PC-9 (cell line): ENCODE measurements at regions not wholly inside any gene's neighbourhood (a gene's known extent, or its start where the extent isn't known, plus 50 kb on each side); places are given as distances from the start of the nearest gene placed in this dataset.

Experiments
- BruUV-seq: library from RNA; stranded (reverse); fragments of 400-500 nt; replicated peaks from 2 replicates; lab custom pipeline; 2021; lab: Mats Ljungman, UMichigan
- CTCF ChIA-PET: fragments of 300-600 bp; sonication (Branson Sonifier 250); formaldehyde crosslinking; loops from one replicate; lab custom pipeline; 2022; ENCODE audit warnings: antibody characterized with exemption; lab: Charles Lee
- POLR2A ChIA-PET: fragments of 300-600 bp; sonication (Branson Sonifier 250); formaldehyde crosslinking; loops from one replicate; lab custom pipeline; 2022; ENCODE audit warnings: antibody characterized with exemption; ENCODE audit not compliant: unreplicated experiment; lab: Charles Lee
- DNase-seq, 2 experiments: peaks; one replicate each; pipeline versions ENCODE4 v3.0.0 to v3.0.0-alpha.2; 2015 to 2022; ENCODE audit warnings: mixed read lengths in 1 of 2
- H2AFZ ChIP-seq: fragments of 200-600 bp; sonication (generic); 2 replicates; pipeline ENCODE4 v1.8.1; 2017; ENCODE audit warnings: antibody characterized with exemption
- H3F3A ChIP-seq: fragments of 200-600 bp; sonication (generic); 2 replicates; pipeline ENCODE4 v1.8.1; 2017; ENCODE audit warnings: antibody characterized with exemption, mild to moderate bottlenecking, low read depth; ENCODE audit not compliant: insufficient read depth
- H3K27ac ChIP-seq: fragments of 200-600 bp; sonication (generic); 2 replicates; pipeline ENCODE4 v1.6.1; 2016; ENCODE audit warnings: mixed run types
- H3K27me3 ChIP-seq: fragments of 200-600 bp; sonication (generic); 2 replicates; pipeline ENCODE4 v1.6.1; 2016; ENCODE audit warnings: low read depth, mixed run types; ENCODE audit not compliant: insufficient read depth
- H3K36me3 ChIP-seq: fragments of 200-600 bp; sonication (generic); 2 replicates; pipeline ENCODE4 v1.6.1; 2016; ENCODE audit warnings: low read depth, mixed run types
- H3K4me1 ChIP-seq: fragments of 200-600 bp; sonication (generic); replicated peaks from 2 replicates; pipeline ENCODE4 v1.6.1; 2016; ENCODE audit warnings: mixed run types; ENCODE audit not compliant: insufficient read depth
- H3K4me2 ChIP-seq: fragments of 200-600 bp; sonication (generic); 2 replicates; pipeline ENCODE4 v1.6.1; 2017; ENCODE audit warnings: mixed run types
- H3K4me3 ChIP-seq: fragments of 200-600 bp; sonication (generic); 2 replicates; pipeline ENCODE4 v1.6.1; 2016; ENCODE audit warnings: mixed run types
- H3K79me2 ChIP-seq: fragments of 200-600 bp; sonication (generic); 2 replicates; pipeline ENCODE4 v1.6.1; 2017; ENCODE audit warnings: low read depth, mixed run types
- H3K9me2 ChIP-seq: fragments of 200-600 bp; sonication (generic); 2 replicates; pipeline ENCODE4 v1.8.1; 2017; ENCODE audit warnings: mild to moderate bottlenecking; ENCODE audit not compliant: insufficient read depth
- H3K9me3 ChIP-seq: fragments of 200-600 bp; sonication (generic); 2 replicates; pipeline ENCODE4 v1.8.1; 2016; ENCODE audit warnings: low read depth; ENCODE audit not compliant: insufficient read depth
- H4K20me1 ChIP-seq: fragments of 200-600 bp; sonication (generic); 2 replicates; pipeline ENCODE4 v1.8.1; 2017; ENCODE audit not compliant: insufficient read depth
- EZH2 ChIP-seq: fragments of 200-600 bp; sonication (generic); IDR thresholded peaks from 2 replicates; pipeline ENCODE4 v1.8.0; 2017; ENCODE audit warnings: antibody characterized with exemption, low read depth
- intact Hi-C: fragments of 100-400 bp; cut with micrococcal nuclease; formaldehyde crosslinking; loops from one replicate; pipeline ENCODE4 v1.10.0; 2022; ENCODE audit not compliant: unreplicated experiment
- TF ChIP-seq, protein P1 (sequence below): fragments of 200-600 bp; sonication (generic); conservative IDR thresholded peaks from 2 replicates; pipeline ENCODE4 v1.6.1; 2017; ENCODE audit warnings: mixed run types, antibody characterized with exemption, mild to moderate bottlenecking, moderate library complexity

DNA sequence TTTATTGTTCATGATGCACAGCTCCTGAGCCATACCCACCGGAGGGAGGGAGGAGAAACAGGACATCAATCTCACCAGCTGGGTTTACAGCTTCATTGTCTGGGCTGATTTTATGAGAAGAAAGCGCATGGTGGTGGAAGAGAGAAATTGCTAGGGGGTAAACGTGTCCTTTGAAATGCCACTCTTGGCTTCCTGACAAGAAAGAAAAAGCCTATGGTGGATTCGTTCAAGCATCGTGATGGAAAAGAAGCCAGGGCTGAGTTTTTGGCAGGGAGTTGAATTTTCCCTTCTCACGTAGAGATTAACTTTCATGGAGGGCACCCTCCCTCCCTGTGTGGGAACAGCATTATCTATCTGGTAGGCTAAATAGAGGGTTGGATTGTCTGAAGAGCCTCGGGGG lies 502.0 kb downstream of the SLC4A3 start:
- no peak overlapping the region for H3K4me3 ChIP-seq
- H3K9me2 ChIP-seq, result no peaks in the 10 kb centered on the region
- no peak overlapping the region for H3K27ac ChIP-seq
- ChIA-PET POLR2A (no interaction called here), CTCF (no interaction called here)
- intact Hi-C loops, result no loop called here
- H2AFZ ChIP-seq, result no peak overlapping the region
- H4K20me1 ChIP-seq, result no peaks in the 10 kb centered on the region
- no peak for DNase-seq
- H3K4me1 ChIP-seq, result peaks cover 15% of the 10 kb centered on the region
- no peaks in the 10 kb centered on the region for H3K27me3 ChIP-seq
- H3F3A ChIP-seq, result peaks cover 14% of the 10 kb centered on the region
- no peaks in the 10 kb centered on the region for H3K36me3 ChIP-seq
- no peaks in the 10 kb centered on the region for H3K79me2 ChIP-seq
- H3K4me2 ChIP-seq, result no peak overlapping the region
- no peaks in the 10 kb centered on the region for H3K9me3 ChIP-seq
- no TSS peak for BruUV-seq
- TF ChIP-seq, protein P1, sequence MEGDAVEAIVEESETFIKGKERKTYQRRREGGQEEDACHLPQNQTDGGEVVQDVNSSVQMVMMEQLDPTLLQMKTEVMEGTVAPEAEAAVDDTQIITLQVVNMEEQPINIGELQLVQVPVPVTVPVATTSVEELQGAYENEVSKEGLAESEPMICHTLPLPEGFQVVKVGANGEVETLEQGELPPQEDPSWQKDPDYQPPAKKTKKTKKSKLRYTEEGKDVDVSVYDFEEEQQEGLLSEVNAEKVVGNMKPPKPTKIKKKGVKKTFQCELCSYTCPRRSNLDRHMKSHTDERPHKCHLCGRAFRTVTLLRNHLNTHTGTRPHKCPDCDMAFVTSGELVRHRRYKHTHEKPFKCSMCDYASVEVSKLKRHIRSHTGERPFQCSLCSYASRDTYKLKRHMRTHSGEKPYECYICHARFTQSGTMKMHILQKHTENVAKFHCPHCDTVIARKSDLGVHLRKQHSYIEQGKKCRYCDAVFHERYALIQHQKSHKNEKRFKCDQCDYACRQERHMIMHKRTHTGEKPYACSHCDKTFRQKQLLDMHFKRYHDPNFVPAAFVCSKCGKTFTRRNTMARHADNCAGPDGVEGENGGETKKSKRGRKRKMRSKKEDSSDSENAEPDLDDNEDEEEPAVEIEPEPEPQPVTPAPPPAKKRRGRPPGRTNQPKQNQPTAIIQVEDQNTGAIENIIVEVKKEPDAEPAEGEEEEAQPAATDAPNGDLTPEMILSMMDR, result no peak
- no peak for TF ChIP-seq EZH2

DNA sequence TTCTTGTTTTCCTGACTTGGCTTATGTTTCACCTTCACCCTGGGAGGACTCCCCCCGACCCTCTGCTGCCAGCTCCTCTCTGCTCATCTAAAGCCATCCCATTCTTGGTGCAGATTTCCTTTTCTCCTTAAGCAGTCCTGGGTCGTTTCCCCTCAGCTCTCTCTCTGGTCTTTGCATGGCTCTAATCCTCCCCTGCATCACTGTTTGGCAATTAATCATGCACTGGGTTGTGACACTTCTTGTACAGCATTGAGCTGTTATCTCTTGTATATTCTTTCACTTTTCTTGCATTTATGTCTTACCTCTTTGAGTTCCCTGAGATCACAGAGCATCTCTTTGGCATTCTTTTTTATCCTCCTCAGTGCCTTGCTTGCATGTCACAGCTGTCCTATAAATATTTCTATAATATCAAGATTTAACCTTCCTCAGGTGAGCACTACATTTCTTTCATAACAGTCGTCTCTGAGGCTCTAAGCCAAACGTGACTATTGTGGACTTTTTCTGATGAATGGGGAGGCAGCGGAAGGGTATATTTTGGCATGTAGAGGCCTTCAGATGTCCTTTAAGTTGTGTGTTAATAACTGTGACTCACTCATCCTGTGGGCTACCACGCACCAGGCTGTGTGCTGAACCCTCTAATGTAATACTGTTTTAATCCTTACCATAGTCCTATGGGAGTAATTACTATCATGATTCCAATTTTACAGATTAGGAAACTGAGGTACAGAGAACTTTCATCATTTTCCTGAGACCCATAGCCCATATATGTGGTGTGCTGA lies 507.5 kb downstream of the SLC4A3 start:
- no peak overlapping the region for H3K4me2 ChIP-seq
- TF ChIP-seq EZH2, result no peak
- TF ChIP-seq, protein P1, result no peak
- no peaks in the 10 kb centered on the region for H3K36me3 ChIP-seq
- no TSS peak for BruUV-seq
- intact Hi-C loops, result no loop called here
- H2AFZ ChIP-seq, result no peak overlapping the region
- ChIA-PET POLR2A (no interaction called here), CTCF (no interaction called here)
- H3K4me3 ChIP-seq, result no peak overlapping the region
- H3K27me3 ChIP-seq, result no peaks in the 10 kb centered on the region
- DNase-seq, result no peak
- H3F3A ChIP-seq, result no peaks in the 10 kb centered on the region
- no peaks in the 10 kb centered on the region for H4K20me1 ChIP-seq
- peaks cover 4% of the 10 kb centered on the region; the same call in 1 of the 2 replicates for H3K9me3 ChIP-seq
- no peaks in the 10 kb centered on the region for H3K79me2 ChIP-seq
- no peaks in the 10 kb centered on the region for H3K9me2 ChIP-seq
- no peaks in the 10 kb centered on the region for H3K4me1 ChIP-seq
- no peak overlapping the region for H3K27ac ChIP-seq

DNA sequence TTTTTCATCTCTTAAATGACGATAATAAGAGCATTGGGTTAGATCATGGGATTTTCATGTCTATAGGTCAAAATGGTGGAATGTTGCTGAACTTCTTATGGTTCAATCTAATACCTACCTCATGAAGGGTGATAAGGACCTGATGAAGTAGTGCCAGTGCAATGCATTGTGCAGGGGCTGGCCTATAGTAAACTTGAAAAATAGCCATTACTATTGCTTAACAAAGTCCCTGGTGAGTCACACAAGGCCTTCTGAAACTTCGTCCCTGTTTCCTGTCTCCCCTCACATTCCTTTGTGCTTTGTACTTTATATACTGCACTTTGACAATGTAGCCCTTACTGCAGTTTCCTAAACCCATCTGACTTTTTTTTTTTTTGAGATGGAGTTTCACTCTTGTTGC lies 515.9 kb downstream of the SLC4A3 start:
- no peak overlapping the region for H2AFZ ChIP-seq
- no peak overlapping the region for H3K4me3 ChIP-seq
- no peaks in the 10 kb centered on the region for H3K79me2 ChIP-seq
- H3K4me1 ChIP-seq, result peaks cover 16% of the 10 kb centered on the region
- H3K27ac ChIP-seq, result peak overlapping the region; percentile 58
- peaks cover 12% of the 10 kb centered on the region for H3K9me3 ChIP-seq
- peak; percentile 39 to 77 for DNase-seq
- H4K20me1 ChIP-seq, result no peaks in the 10 kb centered on the region
- TF ChIP-seq, protein P1, result no peak
- no peak for TF ChIP-seq EZH2
- H3K27me3 ChIP-seq, result no peaks in the 10 kb centered on the region
- CTCF ChIA-PET, result no interaction called here
- H3F3A ChIP-seq, result no peaks in the 10 kb centered on the region
- intact Hi-C loops, result loop anchor here (1.0 kb wide), 1 partner anchor 85 kb away; no protein-coding TSS in a partner anchor
- H3K9me2 ChIP-seq, result no peaks in the 10 kb centered on the region
- no TSS peak for BruUV-seq
- H3K4me2 ChIP-seq, result no peak overlapping the region
- no peaks in the 10 kb centered on the region for H3K36me3 ChIP-seq
- POLR2A ChIA-PET, result no interaction called here
